Mesothelial cell of epicardium (in vitro differentiated cells): ENCODE measurements at regions not wholly inside any gene's neighbourhood (a gene's known extent, or its start where the extent isn't known, plus 50 kb on each side); places are given as distances from the start of the nearest gene placed in this dataset.
A peak's percentile ranks its signal among the peaks of the same experiment; 100 is the strongest.
"Not testable (repeated sequence)": the region's sequence is repeated elsewhere in the genome, so short reads cannot be mapped to it uniquely, and the experiment has no call there.

Source experiments
- DNase-seq, 2 experiments: peaks; one replicate each; pipeline ENCODE4 v3.0.0; 2021; ENCODE audit warnings: low spot score in 2 of 2; ENCODE audit not compliant: unreplicated experiment in 2 of 2
- H3K27ac Mint-ChIP-seq: 2 replicates; pipeline ENCODE4 v1.8.0; 2021; ENCODE audit warnings: mixed read lengths
- H3K27me3 Mint-ChIP-seq: 2 replicates; pipeline ENCODE4 v1.8.0; 2021; ENCODE audit warnings: low read depth, mixed read lengths
- H3K36me3 Mint-ChIP-seq: 2 replicates; pipeline ENCODE4 v1.8.0; 2021; ENCODE audit warnings: mixed read lengths
- H3K4me1 Mint-ChIP-seq: 2 replicates; pipeline ENCODE4 v1.8.0; 2021; ENCODE audit warnings: mixed read lengths
- H3K4me3 Mint-ChIP-seq: 2 replicates; pipeline ENCODE4 v1.8.0; 2021; ENCODE audit warnings: mild to moderate bottlenecking, moderate library complexity, mixed read lengths
- H3K9me3 Mint-ChIP-seq: 2 replicates; pipeline ENCODE4 v1.8.0; 2021; ENCODE audit warnings: mixed read lengths
- TF ChIP-seq, protein P1 (sequence below): fragments of 200-600 bp; sonication (generic); IDR thresholded peaks from one replicate; pipeline ENCODE4 v1.5.0; 2021; ENCODE audit warnings: antibody characterized with exemption; ENCODE audit not compliant: unreplicated experiment

GRCh38 chr2:67612576-67613042 is 215.5 kb downstream of the ETAA1 start:
- Mint-ChIP-seq H3K36me3 (peaks cover 1% of the 10 kb centered on the region), H3K4me1 (peaks cover 9% of the 10 kb centered on the region), H3K27ac (no peak overlapping the region), H3K27me3 (no peaks in the 10 kb centered on the region), H3K9me3 (peaks cover 11% of the 10 kb centered on the region), H3K4me3 (no peak overlapping the region)
- TF ChIP-seq, protein P1, sequence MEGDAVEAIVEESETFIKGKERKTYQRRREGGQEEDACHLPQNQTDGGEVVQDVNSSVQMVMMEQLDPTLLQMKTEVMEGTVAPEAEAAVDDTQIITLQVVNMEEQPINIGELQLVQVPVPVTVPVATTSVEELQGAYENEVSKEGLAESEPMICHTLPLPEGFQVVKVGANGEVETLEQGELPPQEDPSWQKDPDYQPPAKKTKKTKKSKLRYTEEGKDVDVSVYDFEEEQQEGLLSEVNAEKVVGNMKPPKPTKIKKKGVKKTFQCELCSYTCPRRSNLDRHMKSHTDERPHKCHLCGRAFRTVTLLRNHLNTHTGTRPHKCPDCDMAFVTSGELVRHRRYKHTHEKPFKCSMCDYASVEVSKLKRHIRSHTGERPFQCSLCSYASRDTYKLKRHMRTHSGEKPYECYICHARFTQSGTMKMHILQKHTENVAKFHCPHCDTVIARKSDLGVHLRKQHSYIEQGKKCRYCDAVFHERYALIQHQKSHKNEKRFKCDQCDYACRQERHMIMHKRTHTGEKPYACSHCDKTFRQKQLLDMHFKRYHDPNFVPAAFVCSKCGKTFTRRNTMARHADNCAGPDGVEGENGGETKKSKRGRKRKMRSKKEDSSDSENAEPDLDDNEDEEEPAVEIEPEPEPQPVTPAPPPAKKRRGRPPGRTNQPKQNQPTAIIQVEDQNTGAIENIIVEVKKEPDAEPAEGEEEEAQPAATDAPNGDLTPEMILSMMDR = no peak
- DNase-seq = no peak

GRCh38 chr2:67613227-67613626 is 216.1 kb downstream of the ETAA1 start:
- no peak for DNase-seq
- TF ChIP-seq, protein P1 = no peak
- Mint-ChIP-seq H3K9me3 (peaks cover 5% of the 10 kb centered on the region), H3K4me1 (peaks cover 9% of the 10 kb centered on the region), H3K4me3 (no peak overlapping the region), H3K36me3 (no peaks in the 10 kb centered on the region), H3K27ac (peak overlapping the region; percentile 53), H3K27me3 (no peaks in the 10 kb centered on the region)

GRCh38 chr2:67614454-67614853 is 217.3 kb downstream of the ETAA1 start:
- H3K4me1 Mint-ChIP-seq = peaks cover 9% of the 10 kb centered on the region

GRCh38 chr2:67616749-67617148 is 219.6 kb downstream of the ETAA1 start:
- H3K27ac Mint-ChIP-seq = peak overlapping the region; percentile 75
- peaks cover 9% of the 10 kb centered on the region for H3K4me1 Mint-ChIP-seq
- TF ChIP-seq, protein P1 = no peak
- no peaks in the 10 kb centered on the region for H3K36me3 Mint-ChIP-seq
- no peaks in the 10 kb centered on the region for H3K27me3 Mint-ChIP-seq
- DNase-seq = no peak
- no peaks in the 10 kb centered on the region for H3K9me3 Mint-ChIP-seq
- H3K4me3 Mint-ChIP-seq = no peak overlapping the region

More at GRCh38 chr2:67614454-67614853, 217.3 kb downstream of the ETAA1 start:
- no peaks in the 10 kb centered on the region for H3K36me3 Mint-ChIP-seq
- no peaks in the 10 kb centered on the region for H3K27me3 Mint-ChIP-seq
- H3K27ac Mint-ChIP-seq = no peak overlapping the region
- DNase-seq = no peak
- H3K4me3 Mint-ChIP-seq = no peak overlapping the region
- no peaks in the 10 kb centered on the region for H3K9me3 Mint-ChIP-seq
- TF ChIP-seq, protein P1 = no peak

- TF ChIP-seq, protein P1 = no peak
- Mint-ChIP-seq H3K36me3 (no peaks in the 10 kb centered on the region), H3K27ac (no peak overlapping the region), H3K27me3 (no peaks in the 10 kb centered on the region), H3K4me3 (no peak overlapping the region), H3K4me1 (peaks cover 2% of the 10 kb centered on the region), H3K9me3 (no peaks in the 10 kb centered on the region)
- no peak for DNase-seq
These were observed 222.1 kb downstream of the ETAA1 start for GRCh38 chr2:67619204-67619603.

GRCh38 chr2:67623741-67624140 is 226.6 kb downstream of the ETAA1 start:
- H3K27me3 Mint-ChIP-seq, H3K36me3 Mint-ChIP-seq, H3K4me3 Mint-ChIP-seq, DNase-seq, H3K27ac Mint-ChIP-seq, H3K9me3 Mint-ChIP-seq: not testable (repeated sequence)
- peaks cover 30% of the 10 kb centered on the region for H3K4me1 Mint-ChIP-seq
